Aorta (tissue), 5 donors: ENCODE measurements at regions not wholly inside any gene's neighbourhood (a gene's known extent, or its start where the extent isn't known, plus 50 kb on each side); places are given as distances from the start of the nearest gene placed in this dataset.

Experiments
- ATAC-seq: fragments of 200-7000 bp; cut with Tn5 transposase; one replicate; pipeline ENCODE4 v1.9.1; 2022; ENCODE audit warnings: moderate library complexity; ENCODE audit not compliant: low FRiP score
- DNase-seq, 2 donors: peaks; one replicate each; pipeline ENCODE4 v3.0.0-alpha.2; 2020
- H3K27ac ChIP-seq, 2 donors: one replicate each; pipeline ENCODE4 v1.5.1; 2013; ENCODE audit warnings: low read length in 2 of 2, mild to moderate bottlenecking in 2 of 2, moderate library complexity in 2 of 2, control low read depth in 1 of 2, inconsistent platforms in 1 of 2, low read depth in 1 of 2
- H3K27me3 ChIP-seq, 2 donors: one replicate each; pipeline ENCODE4 v1.6.1; 2013; ENCODE audit warnings: control low read depth in 1 of 2, low read length in 1 of 2, mild to moderate bottlenecking in 1 of 2, moderate library complexity in 1 of 2; ENCODE audit not compliant: insufficient read depth in 2 of 2, control insufficient read depth in 1 of 2
- H3K36me3 ChIP-seq, 2 donors: one replicate each; pipeline ENCODE4 v1.6.1; 2013; ENCODE audit warnings: control low read depth in 1 of 2, low read length in 1 of 2, mild to moderate bottlenecking in 1 of 2; ENCODE audit not compliant: insufficient read depth in 2 of 2, control insufficient read depth in 1 of 2
- H3K4me1 ChIP-seq, 2 donors: one replicate each; pipeline ENCODE4 v1.6.1; 2013; ENCODE audit warnings: low read length in 2 of 2, control low read depth in 1 of 2, mild to moderate bottlenecking in 1 of 2, moderate library complexity in 1 of 2; ENCODE audit not compliant: insufficient read depth in 2 of 2, control insufficient read depth in 1 of 2
- H3K4me3 ChIP-seq, 2 donors: one replicate each; pipeline ENCODE4 v1.5.1; 2013; ENCODE audit warnings: low read length in 2 of 2, control low read depth in 1 of 2, mild to moderate bottlenecking in 1 of 2
- H3K9me3 ChIP-seq: one replicate; pipeline ENCODE4 v1.6.1; 2013; ENCODE audit warnings: mild to moderate bottlenecking, low read length; ENCODE audit not compliant: control insufficient read depth
- WGBS, 2 donors: extraction: QIAGEN DNeasy Blood & Tissue Kit; methylation state at CpG; one replicate each; pipeline ENCODE4 v1.1.7; 2013; 5-methylcytosine and 5-hydroxymethylcytosine counted together
- intact Hi-C, 2 donors: fragments of 100-400 bp; cut with DNase I; formaldehyde crosslinking; loops; one replicate each; pipeline versions ENCODE4 v1.14.2 to v1.15.0; 2022
- donor health status: healthy with polysubstance abuse.
- donor health status: Bipolar disorder and iron deficiency.
- donor health status: DM: no; HTN: no; CAD: no.
- donor health status: DM: no; HTN: no; CAD: no.
- donor health status: DM: yes; HTN: yes; CAD: no.

DNA sequence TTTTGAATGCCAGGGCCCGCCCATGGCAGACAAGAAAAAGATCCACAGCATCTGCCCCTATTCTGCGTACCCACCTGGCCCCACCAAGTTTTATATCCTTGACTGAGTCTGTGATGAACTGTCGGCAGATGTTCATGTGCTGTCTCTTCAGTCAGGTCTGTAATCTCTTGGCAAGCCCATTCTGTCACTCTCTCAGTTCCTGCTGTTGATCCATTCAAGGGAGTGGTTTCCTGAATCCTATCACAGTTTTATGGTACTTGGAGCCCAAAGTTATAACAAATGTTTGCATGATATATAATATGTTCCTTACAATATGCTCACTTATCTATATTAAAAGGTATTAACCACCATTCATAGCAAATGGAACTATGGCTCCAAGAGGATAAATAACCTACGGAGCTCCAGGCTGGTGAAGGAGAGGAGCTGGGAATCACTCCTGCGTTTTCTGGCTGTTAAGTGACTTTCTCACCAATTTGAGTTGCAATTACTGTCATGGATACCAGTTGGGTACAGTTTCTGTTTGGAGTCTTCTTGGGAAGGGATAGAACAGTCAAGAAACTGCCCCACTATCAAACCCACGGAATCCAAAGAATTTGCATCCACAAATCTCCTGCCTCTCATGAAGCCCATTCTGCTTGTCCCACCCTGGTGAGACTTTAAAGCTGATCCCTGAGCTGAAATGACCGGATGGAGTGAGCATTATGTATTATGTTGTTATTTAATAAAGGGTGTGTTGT is 103.4 kb upstream of the SPRY4 start:
- H3K4me1 ChIP-seq, result no peaks in the 10 kb centered on the region
- no peaks in the 10 kb centered on the region for H3K27me3 ChIP-seq
- intact Hi-C loops, result no loop called here
- H3K9me3 ChIP-seq, result no peaks in the 10 kb centered on the region
- no peak for DNase-seq
- WGBS, 2 donors, result 94 to 95% methylated on average over 7 of the region's 7 CpGs
- ATAC-seq, result no peak
- H3K36me3 ChIP-seq, result no peaks in the 10 kb centered on the region
- no peak overlapping the region for H3K27ac ChIP-seq
- no peak overlapping the region for H3K4me3 ChIP-seq

DNA sequence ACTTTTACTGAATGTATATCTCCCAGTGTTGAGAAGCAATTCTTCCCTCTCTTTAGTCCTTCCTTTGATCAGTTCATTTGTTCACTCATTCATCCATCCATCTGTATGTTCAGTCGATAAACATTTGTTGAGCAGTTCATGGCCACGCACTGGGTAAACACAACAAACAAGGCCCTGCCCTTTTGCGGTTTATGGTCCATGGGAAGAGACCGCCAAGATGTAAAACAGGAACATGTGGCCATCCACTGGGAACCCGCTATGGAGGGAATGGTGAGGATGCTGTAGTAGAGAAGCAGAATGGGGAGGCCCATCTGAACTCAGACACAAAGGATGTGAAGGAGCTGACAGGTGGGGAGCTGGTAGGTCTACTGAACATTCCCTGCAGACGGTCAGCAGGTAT is 102.7 kb upstream of the SPRY4 start:
- WGBS, 2 donors, result 97 to 98% methylated on average over 6 of the region's 6 CpGs
- ATAC-seq (no peak), DNase-seq (no peak)
- H3K4me1 ChIP-seq, result no peaks in the 10 kb centered on the region
- no peak overlapping the region for H3K4me3 ChIP-seq
- H3K27me3 ChIP-seq, result no peaks in the 10 kb centered on the region
- no peak overlapping the region for H3K27ac ChIP-seq
- no peaks in the 10 kb centered on the region for H3K9me3 ChIP-seq
- no peaks in the 10 kb centered on the region for H3K36me3 ChIP-seq
- intact Hi-C loops, result no loop called here

DNA sequence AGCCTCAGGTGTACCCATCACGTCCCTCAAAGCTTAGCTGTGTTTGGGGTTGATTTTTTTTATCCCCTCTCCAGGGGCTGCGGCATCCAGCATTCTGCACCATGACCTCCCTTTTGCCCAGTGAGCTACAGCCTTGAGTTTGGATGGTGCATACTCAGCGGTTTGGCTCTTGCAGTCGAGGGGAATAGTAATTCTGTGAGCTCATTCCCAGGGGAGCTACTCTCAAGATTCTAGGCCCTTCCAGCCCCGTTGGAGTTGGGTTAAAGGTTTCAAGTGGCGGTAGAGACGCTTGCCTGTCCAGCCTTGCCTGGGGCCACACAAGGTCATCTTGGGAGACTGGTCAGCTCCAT is 102.2 kb upstream of the SPRY4 start:
- intact Hi-C loops, result no loop called here
- 71 to 73% methylated on average over 7 of the region's 7 CpGs for WGBS, 2 donors
- no peaks in the 10 kb centered on the region for H3K9me3 ChIP-seq
- DNase-seq (no peak), ATAC-seq (peak; percentile 49)
- H3K27ac ChIP-seq, result no peak overlapping the region
- no peaks in the 10 kb centered on the region for H3K27me3 ChIP-seq
- no peak overlapping the region for H3K4me3 ChIP-seq
- no peaks in the 10 kb centered on the region for H3K4me1 ChIP-seq
- H3K36me3 ChIP-seq, result no peaks in the 10 kb centered on the region

DNA sequence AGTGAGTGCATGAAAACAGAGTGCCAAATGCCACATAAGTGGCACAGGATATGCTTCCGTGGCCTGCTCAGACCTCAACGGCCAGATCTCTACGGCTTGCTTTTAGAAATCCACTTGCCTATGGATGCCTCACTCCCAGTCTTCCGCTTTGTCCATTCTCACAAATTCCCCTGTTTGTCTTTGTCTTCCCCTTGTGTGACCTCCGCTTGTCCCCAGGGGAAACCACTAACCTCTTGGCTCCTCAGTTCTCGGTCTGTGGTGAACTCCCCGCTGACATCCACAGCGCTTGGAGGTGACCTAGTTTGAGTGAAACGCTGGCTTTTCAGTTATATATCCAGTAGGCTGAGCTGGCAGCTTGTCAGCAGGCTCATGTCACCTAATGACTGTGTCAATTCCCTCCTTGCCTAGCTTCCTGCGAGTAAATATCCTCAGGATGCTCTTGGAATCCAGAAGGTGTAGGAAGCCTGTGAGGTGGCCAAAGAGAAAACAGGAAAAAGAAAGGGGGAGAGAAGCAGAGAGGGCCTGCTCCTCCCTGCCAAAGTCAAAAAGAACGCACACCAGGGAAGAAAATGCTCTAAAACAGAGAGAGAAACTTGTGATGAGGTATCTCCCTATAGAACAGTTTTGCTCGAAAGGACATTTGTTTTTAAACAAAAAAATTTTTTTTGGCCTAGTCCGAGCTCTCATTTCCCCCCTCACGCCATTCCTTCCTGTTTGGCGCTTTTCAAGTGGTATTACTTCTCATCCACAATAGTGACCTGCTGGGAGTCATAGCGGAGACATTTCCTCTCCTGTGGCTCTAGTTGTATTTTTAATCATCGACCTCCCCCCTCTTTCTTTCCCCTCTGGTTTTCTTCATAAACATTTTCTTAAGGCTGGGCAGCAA is 101.6 kb upstream of the SPRY4 start:
- Histone ChIP-seq H3K27me3 (no peaks in the 10 kb centered on the region), H3K4me1 (no peaks in the 10 kb centered on the region), H3K27ac (no peak overlapping the region), H3K9me3 (no peaks in the 10 kb centered on the region), H3K4me3 (no peak overlapping the region), H3K36me3 (no peaks in the 10 kb centered on the region)
- 81 to 83% methylated on average over 17 of the region's 17 CpGs for WGBS, 2 donors
- intact Hi-C loops, result no loop called here
- ATAC-seq, result no peak
- no peak for DNase-seq

DNA sequence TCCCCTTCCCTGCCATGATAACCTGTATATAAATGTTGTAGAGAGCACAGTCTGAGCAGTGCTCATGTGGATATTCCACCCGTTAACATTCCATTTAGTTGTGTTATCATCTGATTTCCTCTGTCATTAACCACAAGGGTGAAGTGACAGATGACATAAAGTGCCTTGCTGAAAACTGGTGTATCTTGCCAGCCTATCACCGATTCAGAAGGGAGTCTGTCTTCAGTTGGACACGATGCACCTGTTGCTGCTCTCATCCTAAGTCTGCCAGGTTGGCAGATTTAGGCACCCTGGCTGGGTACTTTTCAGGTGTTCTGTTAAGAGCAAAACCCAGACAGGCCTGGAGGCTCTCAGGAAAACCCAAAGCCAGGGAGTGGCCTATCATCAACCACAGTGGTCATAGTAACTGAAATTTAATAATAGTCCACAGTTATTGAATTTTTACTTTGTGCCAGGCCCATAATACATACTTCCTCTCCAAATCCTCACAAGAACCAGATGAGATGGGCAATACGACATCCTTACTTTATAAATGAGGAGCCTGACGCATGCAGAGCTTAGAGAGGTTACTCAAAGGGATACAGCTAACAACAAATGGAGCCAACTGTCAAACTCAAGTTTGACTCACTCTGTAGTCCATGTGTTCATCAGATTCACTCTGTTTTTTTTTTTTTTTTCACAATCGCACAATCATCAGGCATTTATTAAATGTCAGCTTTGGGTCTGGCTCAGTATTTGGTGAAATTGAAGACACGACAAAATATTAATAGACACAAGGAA is 100.7 kb upstream of the SPRY4 start:
- WGBS, 2 donors, result 95 to 96% methylated on average over 7 of the region's 7 CpGs
- Histone ChIP-seq H3K4me3 (no peak overlapping the region), H3K27ac (no peak overlapping the region), H3K27me3 (no peaks in the 10 kb centered on the region), H3K9me3 (no peaks in the 10 kb centered on the region), H3K36me3 (no peaks in the 10 kb centered on the region), H3K4me1 (no peaks in the 10 kb centered on the region)
- ATAC-seq (no peak), DNase-seq (no peak)
- intact Hi-C loops, result no loop called here

DNA sequence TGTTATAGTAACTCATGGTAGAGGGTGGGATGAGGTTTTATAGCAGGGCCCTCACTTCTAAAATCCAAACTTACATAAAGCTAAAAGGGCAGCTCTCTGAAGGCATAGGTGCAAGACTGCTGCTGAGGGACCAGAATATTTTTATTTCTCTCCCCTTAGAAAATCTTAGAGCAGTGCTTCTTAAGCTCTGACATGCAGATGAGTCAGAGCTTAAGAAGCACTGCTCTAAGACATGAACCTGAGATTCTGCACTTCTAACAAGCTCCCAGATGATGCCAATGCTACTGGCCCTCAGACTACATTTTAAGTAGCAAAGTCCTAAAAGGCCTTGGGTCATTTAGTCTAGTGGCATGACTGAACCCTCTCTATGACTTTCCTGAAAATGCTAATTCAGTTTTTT is 97.6 kb upstream of the SPRY4 start:
- no peaks in the 10 kb centered on the region for H3K9me3 ChIP-seq
- H3K36me3 ChIP-seq, result no peaks in the 10 kb centered on the region
- no peak overlapping the region for H3K4me3 ChIP-seq
- DNase-seq, result no peak
- no peak for ATAC-seq
- intact Hi-C loops, result no loop called here
- H3K27ac ChIP-seq, result no peak overlapping the region
- no peaks in the 10 kb centered on the region for H3K27me3 ChIP-seq
- H3K4me1 ChIP-seq, result no peaks in the 10 kb centered on the region

DNA sequence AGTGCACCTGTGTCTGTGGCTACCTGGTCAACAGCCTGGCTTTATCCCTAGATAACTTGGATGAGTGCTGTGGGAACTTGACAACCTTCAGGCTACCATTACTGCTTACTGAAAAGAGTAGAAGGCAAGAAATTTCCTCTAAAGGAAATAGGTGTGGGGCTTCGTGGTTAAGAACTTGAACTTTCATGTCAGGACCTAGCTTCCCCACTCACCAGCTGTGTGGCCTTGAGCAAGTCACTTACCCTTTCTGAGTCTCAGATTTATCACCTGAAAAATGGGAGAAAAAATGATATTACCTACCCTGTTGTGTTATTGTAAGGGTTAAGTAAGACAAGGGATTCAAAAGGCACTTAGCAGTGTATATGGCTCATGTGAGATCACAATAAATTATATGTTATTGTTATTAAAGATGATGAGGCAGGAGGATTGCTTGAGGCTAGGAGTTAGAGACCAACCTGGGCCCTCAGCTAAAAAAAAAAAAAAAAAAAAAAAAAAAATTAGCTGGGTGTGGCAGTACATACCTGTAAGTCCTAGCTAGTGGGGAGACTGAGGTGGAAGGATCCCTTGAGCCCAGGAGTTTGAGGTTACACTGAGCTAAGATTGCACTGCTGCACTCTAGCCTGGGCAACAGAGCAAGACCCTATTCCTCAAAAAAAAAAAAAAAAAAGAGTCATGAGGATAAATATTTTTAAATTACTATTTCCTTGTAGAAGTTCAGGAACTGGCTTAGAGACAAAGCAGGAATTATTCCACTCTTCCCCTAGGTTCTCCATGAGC is 97.0 kb upstream of the SPRY4 start:
- Histone ChIP-seq H3K27ac (no peak overlapping the region), H3K4me1 (no peaks in the 10 kb centered on the region), H3K36me3 (no peaks in the 10 kb centered on the region), H3K27me3 (no peaks in the 10 kb centered on the region), H3K9me3 (no peaks in the 10 kb centered on the region), H3K4me3 (no peak overlapping the region)
- intact Hi-C loops, result no loop called here
- DNase-seq, result no peak
- ATAC-seq, result no peak
- 94 to 100% methylated on average over 1 of the region's 1 CpG for WGBS, 2 donors

DNA sequence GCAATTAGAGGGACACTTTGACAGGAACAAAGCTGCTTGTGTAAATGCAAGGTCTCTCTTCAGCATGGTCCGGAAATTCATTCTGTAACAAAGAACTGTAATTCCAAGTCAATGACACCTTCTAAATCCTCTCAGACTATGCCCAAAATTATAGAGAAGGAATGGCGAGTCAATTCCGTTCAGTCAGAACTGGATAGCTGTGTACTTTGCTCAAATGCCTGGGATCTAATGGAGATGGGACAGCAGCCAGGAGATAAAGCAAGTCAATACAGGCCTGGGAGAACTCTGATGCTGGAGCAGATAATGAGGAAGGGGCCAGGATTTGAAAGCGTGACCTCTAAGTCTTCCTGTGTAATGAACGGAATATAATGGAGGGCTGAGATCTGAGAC is 96.4 kb upstream of the SPRY4 start:
- no peak overlapping the region for H3K27ac ChIP-seq
- no peaks in the 10 kb centered on the region for H3K27me3 ChIP-seq
- no peaks in the 10 kb centered on the region for H3K36me3 ChIP-seq
- H3K9me3 ChIP-seq, result no peaks in the 10 kb centered on the region
- DNase-seq (no peak), ATAC-seq (no peak)
- 85 to 91% methylated on average over 5 of the region's 5 CpGs for WGBS, 2 donors
- no peak overlapping the region for H3K4me3 ChIP-seq
- H3K4me1 ChIP-seq, result no peaks in the 10 kb centered on the region
- intact Hi-C loops, result no loop called here
